CD4-positive, alpha-beta memory T cell (primary cell): ENCODE measurements at regions not wholly inside any gene's neighbourhood (a gene's known extent, or its start where the extent isn't known, plus 50 kb on each side); places are given as distances from the start of the nearest gene placed in this dataset.

ENCODE experiments used
- CTCF ChIA-PET: fragments of 350-600 bp; sonication (Branson Sonifier 250); formaldehyde crosslinking; loops from one replicate; lab custom pipeline; 2021; ENCODE audit warnings: inconsistent platforms; ENCODE audit not compliant: partially characterized antibody; lab: Charles Lee
- POLR2A ChIA-PET: fragments of 350-600 bp; sonication (Branson Sonifier 250); formaldehyde crosslinking; loops from one replicate; lab custom pipeline; 2021; ENCODE audit not compliant: partially characterized antibody; lab: Charles Lee
- DNase-seq, 5 donors: peaks; one replicate each; pipeline versions ENCODE4 v3.0.0 to v3.0.0-alpha.2; 2020 to 2022; ENCODE audit warnings: mixed read lengths in 1 of 5
- H3K27ac ChIP-seq: one replicate; pipeline ENCODE4 v1.7.0; 2013; ENCODE audit warnings: low read depth, low read length
- H3K27me3 ChIP-seq: 2 replicates; pipeline ENCODE4 v1.7.0; 2013; ENCODE audit warnings: mild to moderate bottlenecking, low read length, moderate library complexity; ENCODE audit not compliant: insufficient read depth
- H3K36me3 ChIP-seq: 2 replicates; pipeline ENCODE4 v1.7.0; 2013; ENCODE audit warnings: mild to moderate bottlenecking, low read length, moderate library complexity; ENCODE audit not compliant: insufficient read depth
- H3K4me1 ChIP-seq: 2 replicates; pipeline ENCODE4 v1.7.0; 2013; ENCODE audit warnings: mild to moderate bottlenecking, low read length, moderate library complexity; ENCODE audit not compliant: insufficient read depth
- H3K4me3 ChIP-seq, 2 donors: one replicate each; pipeline ENCODE4 v1.7.0; 2013; ENCODE audit warnings: low read length in 2 of 2, mild to moderate bottlenecking in 1 of 2
- H3K9me3 ChIP-seq, 2 donors: one replicate each; pipeline ENCODE4 v1.7.0; 2013; ENCODE audit warnings: low read length in 2 of 2, control low read depth in 1 of 2; ENCODE audit not compliant: control insufficient read depth in 1 of 2
- H3K27ac Mint-ChIP-seq, 7 donors: one replicate each; pipeline ENCODE4 v1.8.0; 2020 to 2021; ENCODE audit warnings: mixed read lengths in 7 of 7, mild to moderate bottlenecking in 6 of 7, inconsistent platforms in 3 of 7, moderate library complexity in 3 of 7
- H3K27me3 Mint-ChIP-seq, 2 donors: one replicate each; pipeline ENCODE4 v1.8.0; 2020 to 2021; ENCODE audit warnings: mixed read lengths in 2 of 2
- H3K36me3 Mint-ChIP-seq, 2 donors: one replicate each; pipeline ENCODE4 v1.8.0; 2020 to 2021; ENCODE audit warnings: mixed read lengths in 2 of 2, inconsistent platforms in 1 of 2, mild to moderate bottlenecking in 1 of 2
- H3K4me1 Mint-ChIP-seq, 4 donors: one replicate each; pipeline ENCODE4 v1.8.0; 2020 to 2021; ENCODE audit warnings: mixed read lengths in 4 of 4, mild to moderate bottlenecking in 1 of 4
- H3K4me3 Mint-ChIP-seq, 8 donors: one replicate each; pipeline ENCODE4 v1.8.0; 2020 to 2021; ENCODE audit warnings: mixed read lengths in 8 of 8, mild to moderate bottlenecking in 7 of 8, moderate library complexity in 6 of 8, inconsistent platforms in 3 of 8
- H3K9me3 Mint-ChIP-seq, 8 donors: one replicate each; pipeline ENCODE4 v1.8.0; 2020 to 2021; ENCODE audit warnings: mixed read lengths in 8 of 8, mild to moderate bottlenecking in 5 of 8, inconsistent platforms in 3 of 8, moderate library complexity in 1 of 8
- intact Hi-C: fragments of 100-400 bp; cut with micrococcal nuclease; formaldehyde crosslinking; loops from one replicate; pipeline ENCODE4 v1.15.1; 2023

DNA sequence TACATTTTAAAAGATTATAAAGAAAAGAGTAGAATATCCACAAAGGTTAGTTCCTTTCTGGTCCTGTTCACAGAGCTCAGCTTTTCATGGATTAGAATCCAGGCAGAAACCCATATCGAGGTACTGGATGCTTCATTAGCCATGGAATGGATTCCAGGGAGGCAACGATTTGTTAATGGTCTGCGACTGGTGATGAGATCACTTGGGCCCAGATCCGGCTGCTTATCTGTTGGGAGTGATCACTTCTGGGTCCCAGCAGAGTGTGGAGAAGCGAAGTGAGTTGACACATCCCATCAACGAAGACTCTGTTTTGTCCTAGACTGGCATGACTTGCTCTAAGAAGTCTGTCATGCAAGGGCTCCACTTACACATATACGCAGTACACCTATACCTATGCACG is 165.8 kb downstream of the MAF start:
- H3K27me3 ChIP-seq: no peaks in the 10 kb centered on the region
- H3K27ac Mint-ChIP-seq: no peak overlapping the region
- H3K4me3 ChIP-seq: no peak overlapping the region
- no peaks in the 10 kb centered on the region for H3K4me1 Mint-ChIP-seq
- H3K4me1 ChIP-seq: no peaks in the 10 kb centered on the region
- no peak for DNase-seq
- no peaks in the 10 kb centered on the region for H3K36me3 Mint-ChIP-seq
- H3K9me3 ChIP-seq: no peaks in the 10 kb centered on the region
- ChIA-PET POLR2A (no interaction called here), CTCF (interaction anchor here (1.2 kb wide), 1 partner anchor 76 kb away, joined by 4 read pairs; no protein-coding TSS in a partner anchor)
- peaks cover 0 to 4% (median 0%) of the 10 kb centered on the region in 8 donors for H3K9me3 Mint-ChIP-seq
- intact Hi-C loops: no loop called here
- H3K4me3 Mint-ChIP-seq: no peak overlapping the region
- H3K27ac ChIP-seq: no peak overlapping the region
- H3K36me3 ChIP-seq: no peaks in the 10 kb centered on the region
- H3K27me3 Mint-ChIP-seq: no peaks in the 10 kb centered on the region

DNA sequence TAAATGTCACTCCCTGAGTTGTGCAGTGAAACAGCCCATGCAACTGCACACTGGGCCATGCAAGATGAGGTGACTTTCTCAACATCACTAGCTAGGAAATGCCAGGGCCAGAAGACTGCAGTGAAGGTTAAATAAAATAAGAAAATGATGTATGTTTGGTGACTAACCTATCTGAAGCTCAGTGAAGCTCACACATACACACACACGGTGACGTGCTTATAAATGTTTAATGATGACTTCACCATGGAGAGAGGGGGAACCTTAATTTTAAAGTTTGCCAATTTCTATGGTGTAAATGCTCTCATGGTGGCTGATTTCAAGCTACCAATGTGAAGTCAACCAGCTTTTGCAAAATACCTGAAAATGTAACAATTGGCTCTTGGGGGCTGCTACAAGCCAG is 166.4 kb downstream of the MAF start:
- ChIA-PET POLR2A (no interaction called here), CTCF (interaction anchor here (1.2 to 1.4 kb wide), 2 partner anchors 25 to 75 kb away, joined by 3 to 4 read pairs; no protein-coding TSS in a partner anchor)
- DNase-seq: no peak
- Mint-ChIP-seq H3K4me1 (no peaks in the 10 kb centered on the region), H3K27me3 (no peaks in the 10 kb centered on the region), H3K4me3 (no peak overlapping the region), H3K36me3 (no peaks in the 10 kb centered on the region), H3K9me3 (peaks cover 0 to 4% (median 0%) of the 10 kb centered on the region in 8 donors), H3K27ac (no peak overlapping the region)
- intact Hi-C loops: no loop called here
- Histone ChIP-seq H3K36me3 (no peaks in the 10 kb centered on the region), H3K27me3 (no peaks in the 10 kb centered on the region), H3K4me3 (no peak overlapping the region), H3K4me1 (no peaks in the 10 kb centered on the region), H3K9me3 (no peaks in the 10 kb centered on the region), H3K27ac (no peak overlapping the region)

DNA sequence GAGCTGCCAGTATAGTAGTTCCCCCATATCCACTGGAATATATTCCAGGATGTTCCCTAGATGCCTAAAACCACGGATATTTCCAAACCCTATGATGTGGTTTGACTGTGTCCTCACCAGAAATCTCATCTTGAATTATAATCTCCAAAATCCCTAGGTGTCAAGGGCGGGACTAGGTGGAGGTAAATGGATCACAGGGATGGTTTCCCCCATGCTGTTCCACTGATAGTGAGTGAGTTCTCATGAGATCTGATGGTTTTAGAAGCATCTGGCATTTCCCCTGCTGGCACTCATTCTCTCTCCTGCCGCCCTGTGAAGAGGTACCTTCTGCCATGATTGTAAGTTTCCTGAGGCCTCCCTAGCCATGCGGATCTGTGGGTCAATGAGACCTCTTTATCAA is 168.6 kb downstream of the MAF start:
- H3K4me1 Mint-ChIP-seq: no peaks in the 10 kb centered on the region
- H3K27me3 Mint-ChIP-seq: no peaks in the 10 kb centered on the region
- Histone ChIP-seq H3K27me3 (no peaks in the 10 kb centered on the region), H3K4me1 (no peaks in the 10 kb centered on the region), H3K4me3 (no peak overlapping the region), H3K36me3 (no peaks in the 10 kb centered on the region), H3K27ac (no peak overlapping the region), H3K9me3 (no peaks in the 10 kb centered on the region)
- ChIA-PET POLR2A (no interaction called here), CTCF (no interaction called here)
- H3K36me3 Mint-ChIP-seq: no peaks in the 10 kb centered on the region
- H3K9me3 Mint-ChIP-seq: peaks cover 0 to 4% (median 0%) of the 10 kb centered on the region in 8 donors
- H3K27ac Mint-ChIP-seq: no peak overlapping the region
- no peak for DNase-seq
- intact Hi-C loops: no loop called here
- no peak overlapping the region for H3K4me3 Mint-ChIP-seq

DNA sequence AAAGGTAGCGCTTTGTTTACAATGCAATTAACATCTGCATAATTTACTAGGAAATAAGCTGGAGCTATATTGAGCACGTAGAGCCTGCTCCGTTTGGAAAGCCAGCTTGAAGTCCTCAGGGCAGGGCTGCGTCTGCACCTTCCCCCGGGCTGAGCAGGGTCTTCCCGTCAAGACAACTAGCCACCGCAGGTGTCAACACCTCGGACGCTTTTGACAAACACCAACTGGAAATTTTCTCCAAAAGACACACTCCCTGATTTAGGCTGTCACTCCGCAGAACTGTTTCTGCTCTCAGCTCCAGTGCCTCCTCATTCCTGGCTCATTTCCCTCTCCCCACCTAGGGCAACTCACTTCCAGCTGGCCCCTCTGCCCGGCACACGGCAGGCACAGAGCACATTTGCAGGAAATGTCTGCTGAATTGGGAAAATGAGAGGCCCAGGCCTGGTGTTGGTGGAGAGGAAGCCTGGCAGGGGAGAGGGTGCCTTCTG is 170.3 kb downstream of the MAF start:
- Mint-ChIP-seq H3K4me1 (no peaks in the 10 kb centered on the region), H3K4me3 (no peak overlapping the region), H3K27ac (no peak overlapping the region), H3K36me3 (no peaks in the 10 kb centered on the region), H3K9me3 (peaks cover 0 to 4% (median 0%) of the 10 kb centered on the region in 8 donors), H3K27me3 (no peaks in the 10 kb centered on the region)
- H3K4me1 ChIP-seq: no peaks in the 10 kb centered on the region
- H3K27ac ChIP-seq: no peak overlapping the region
- ChIA-PET POLR2A (no interaction called here), CTCF (interaction anchor here (1.0 kb wide), 1 partner anchor 14 kb away, joined by 4 read pairs; no protein-coding TSS in a partner anchor)
- intact Hi-C loops: no loop called here
- H3K9me3 ChIP-seq: no peaks in the 10 kb centered on the region
- H3K4me3 ChIP-seq: no peak overlapping the region
- no peaks in the 10 kb centered on the region for H3K36me3 ChIP-seq
- no peak for DNase-seq
- no peaks in the 10 kb centered on the region for H3K27me3 ChIP-seq

DNA sequence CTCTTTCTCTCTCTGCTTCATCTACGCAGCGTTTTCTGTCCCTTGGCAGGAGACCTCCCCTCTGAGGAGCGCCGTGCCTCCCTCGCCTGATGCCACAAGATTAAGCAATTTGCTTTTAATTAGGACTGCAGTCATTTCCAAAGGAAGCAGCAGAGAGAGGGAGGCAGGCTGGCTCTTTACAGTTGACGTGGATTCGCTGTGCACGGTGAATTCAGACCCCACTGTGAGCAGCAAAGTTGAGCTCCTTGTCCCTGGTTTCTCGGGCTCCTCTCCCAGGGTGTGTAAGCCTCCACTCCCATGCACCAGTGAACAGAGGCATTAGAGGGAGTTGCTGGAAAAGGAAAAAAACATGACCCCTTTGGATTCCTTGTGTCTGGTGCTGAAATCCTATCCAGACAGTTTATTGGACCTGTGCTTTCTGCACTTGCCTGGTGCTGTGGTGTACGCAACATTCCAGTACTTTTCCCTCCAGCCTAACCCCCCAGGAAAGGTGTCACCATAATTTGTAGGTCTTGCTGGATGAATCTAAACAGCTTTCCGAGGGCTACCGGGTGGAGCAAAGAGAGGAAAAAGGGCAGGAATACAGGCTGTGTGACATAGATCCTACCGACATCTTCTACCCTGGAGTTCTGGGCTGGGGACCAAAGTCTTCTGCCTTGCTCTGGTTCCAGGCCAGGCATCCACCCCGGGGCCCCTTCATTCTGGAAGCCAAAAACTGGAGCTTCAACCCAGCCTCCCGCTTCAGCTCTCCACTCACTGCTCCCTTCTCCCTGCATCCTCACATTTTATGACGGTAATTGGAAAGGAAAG is 171.0 kb downstream of the MAF start:
- Mint-ChIP-seq H3K4me3 (no peak overlapping the region), H3K36me3 (no peaks in the 10 kb centered on the region), H3K27me3 (no peaks in the 10 kb centered on the region), H3K4me1 (no peaks in the 10 kb centered on the region), H3K27ac (no peak overlapping the region), H3K9me3 (peaks cover 0 to 4% (median 0%) of the 10 kb centered on the region in 8 donors)
- no peak for DNase-seq
- ChIA-PET POLR2A (no interaction called here), CTCF (interaction anchor here (1.0 kb wide), 1 partner anchor 14 kb away, joined by 4 read pairs; no protein-coding TSS in a partner anchor)
- Histone ChIP-seq H3K27ac (no peak overlapping the region), H3K9me3 (no peaks in the 10 kb centered on the region), H3K4me3 (no peak overlapping the region), H3K4me1 (no peaks in the 10 kb centered on the region), H3K27me3 (no peaks in the 10 kb centered on the region), H3K36me3 (no peaks in the 10 kb centered on the region)
- intact Hi-C loops: no loop called here

DNA sequence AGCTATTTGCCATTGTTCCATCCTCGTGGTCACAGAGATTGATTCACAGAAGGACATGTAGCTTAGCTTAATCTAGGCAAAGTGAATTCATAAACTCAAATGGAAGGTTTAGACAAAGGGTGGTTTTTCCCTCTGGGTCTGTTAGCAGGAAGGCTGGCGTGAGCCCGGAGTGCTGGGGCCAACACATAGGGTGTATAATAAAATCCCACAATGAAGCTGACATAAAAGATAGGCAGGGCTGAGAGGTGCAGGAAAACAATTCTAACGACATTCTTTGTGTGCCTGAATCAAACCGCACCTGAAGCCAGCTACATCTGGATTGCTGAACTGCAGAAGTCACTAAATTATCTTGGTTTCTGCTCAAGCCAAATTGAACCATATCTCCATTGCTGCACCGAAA is 173.9 kb downstream of the MAF start:
- H3K36me3 ChIP-seq: no peaks in the 10 kb centered on the region
- H3K4me1 ChIP-seq: no peaks in the 10 kb centered on the region

DNA sequence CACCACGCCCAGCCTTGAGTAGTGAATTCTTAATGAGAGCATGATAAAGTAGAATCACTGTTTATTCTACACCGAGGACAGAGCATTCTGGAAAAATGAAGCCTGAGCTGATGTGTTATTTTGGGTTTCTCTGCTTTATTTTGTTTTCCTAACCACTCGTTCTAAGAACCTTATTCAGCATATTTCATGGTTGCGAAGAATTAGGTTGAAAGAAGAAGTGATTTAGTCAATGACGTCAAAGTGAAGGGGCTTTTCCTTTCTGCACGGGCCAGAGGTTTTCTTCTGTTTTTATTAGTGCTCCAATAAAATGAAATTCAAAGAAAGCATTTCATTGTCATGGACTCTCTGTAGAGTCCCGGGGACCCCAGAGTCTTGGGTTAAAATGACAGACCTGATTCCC is 178.5 kb downstream of the MAF start:
- CTCF ChIA-PET: no interaction called here
- H3K27ac Mint-ChIP-seq: no peak overlapping the region
- no peak overlapping the region for H3K4me3 Mint-ChIP-seq

More for the DNA sequence above, 173.9 kb downstream of the MAF start:
- Mint-ChIP-seq H3K4me1 (no peaks in the 10 kb centered on the region), H3K27me3 (peaks cover 0 to 1% of the 10 kb centered on the region in 2 donors), H3K9me3 (no peaks in the 10 kb centered on the region), H3K27ac (peak overlapping the region in 1 of 7 donors; percentile 29), H3K4me3 (no peak overlapping the region), H3K36me3 (no peaks in the 10 kb centered on the region)
- CTCF ChIA-PET: interaction anchor here (1.1 kb wide), 1 partner anchor 10 kb away, joined by 5 read pairs; no protein-coding TSS in a partner anchor
- POLR2A ChIA-PET: interaction anchor here (0.7 kb wide), 1 partner anchor 437 kb away, joined by 4 read pairs; no protein-coding TSS in a partner anchor
- intact Hi-C loops: no loop called here
- Histone ChIP-seq H3K9me3 (no peaks in the 10 kb centered on the region), H3K27me3 (no peaks in the 10 kb centered on the region), H3K27ac (no peak overlapping the region), H3K4me3 (no peak overlapping the region)
- no peak for DNase-seq

More for the DNA sequence above, 178.5 kb downstream of the MAF start:
- POLR2A ChIA-PET: interaction anchor here (0.7 kb wide), 1 partner anchor 13 kb away, joined by 4 read pairs; no protein-coding TSS in a partner anchor
- peaks cover 0 to 10% (median 5%) of the 10 kb centered on the region in 4 donors for H3K4me1 Mint-ChIP-seq
- intact Hi-C loops: no loop called here
- Histone ChIP-seq H3K36me3 (no peaks in the 10 kb centered on the region), H3K4me1 (peaks cover 3% of the 10 kb centered on the region), H3K27ac (no peak overlapping the region), H3K9me3 (no peaks in the 10 kb centered on the region), H3K4me3 (no peak overlapping the region), H3K27me3 (no peaks in the 10 kb centered on the region)
- H3K36me3 Mint-ChIP-seq: no peaks in the 10 kb centered on the region
- DNase-seq: no peak
- H3K9me3 Mint-ChIP-seq: no peaks in the 10 kb centered on the region
- H3K27me3 Mint-ChIP-seq: peaks cover 0 to 1% of the 10 kb centered on the region in 2 donors
